Activated CD4-positive, alpha-beta memory T cell treated with anti-CD3 and anti-CD28 coated beads, Interleukin-2, amount 10 ng/mL, durations not matched to agents 7 days and 5 days (primary cell): ENCODE measurements at regions not wholly inside any gene's neighbourhood (a gene's known extent, or its start where the extent isn't known, plus 50 kb on each side); places are given as distances from the start of the nearest gene placed in this dataset.

Experiments
- CTCF ChIA-PET: fragments of 350-600 bp; sonication (Branson Sonifier 250); formaldehyde crosslinking; loops from one replicate; lab custom pipeline; 2021; ENCODE audit warnings: antibody characterized with exemption, inconsistent platforms; lab: Charles Lee
- POLR2A ChIA-PET: fragments of 350-600 bp; sonication (Branson Sonifier 250); formaldehyde crosslinking; loops from one replicate; lab custom pipeline; 2021; ENCODE audit warnings: antibody characterized with exemption; lab: Charles Lee
- DNase-seq: peaks from one replicate; pipeline ENCODE4 v3.0.0-alpha.2; 2020
- H3K27ac Mint-ChIP-seq: one replicate; pipeline ENCODE4 v1.8.0; 2021; ENCODE audit warnings: mild to moderate bottlenecking, mixed read lengths
- H3K27me3 Mint-ChIP-seq: one replicate; pipeline ENCODE4 v1.8.0; 2021; ENCODE audit warnings: mixed read lengths
- H3K36me3 Mint-ChIP-seq: one replicate; pipeline ENCODE4 v1.8.0; 2021; ENCODE audit warnings: low read depth, mixed read lengths
- H3K4me1 Mint-ChIP-seq: one replicate; pipeline ENCODE4 v1.8.0; 2021; ENCODE audit warnings: mixed read lengths
- H3K4me3 Mint-ChIP-seq: one replicate; pipeline ENCODE4 v1.8.0; 2021; ENCODE audit warnings: mild to moderate bottlenecking, mixed read lengths
- H3K9me3 Mint-ChIP-seq: one replicate; pipeline ENCODE4 v1.8.0; 2021; ENCODE audit warnings: mixed read lengths

GRCh38 chr4:24704149-24704548, 91.2 kb upstream of the SOD3 start:
- no peak overlapping the region for H3K4me3 Mint-ChIP-seq
- no peaks in the 10 kb centered on the region for H3K36me3 Mint-ChIP-seq
- no peaks in the 10 kb centered on the region for H3K27me3 Mint-ChIP-seq
- ChIA-PET CTCF (interaction anchor here (0.6 kb wide), 1 partner anchor 497 kb away, joined by 3 read pairs; no protein-coding TSS in a partner anchor), POLR2A (no interaction called here)
- H3K27ac Mint-ChIP-seq, result no peak overlapping the region
- no peak for DNase-seq
- H3K9me3 Mint-ChIP-seq, result no peaks in the 10 kb centered on the region
- H3K4me1 Mint-ChIP-seq, result no peaks in the 10 kb centered on the region

DNA sequence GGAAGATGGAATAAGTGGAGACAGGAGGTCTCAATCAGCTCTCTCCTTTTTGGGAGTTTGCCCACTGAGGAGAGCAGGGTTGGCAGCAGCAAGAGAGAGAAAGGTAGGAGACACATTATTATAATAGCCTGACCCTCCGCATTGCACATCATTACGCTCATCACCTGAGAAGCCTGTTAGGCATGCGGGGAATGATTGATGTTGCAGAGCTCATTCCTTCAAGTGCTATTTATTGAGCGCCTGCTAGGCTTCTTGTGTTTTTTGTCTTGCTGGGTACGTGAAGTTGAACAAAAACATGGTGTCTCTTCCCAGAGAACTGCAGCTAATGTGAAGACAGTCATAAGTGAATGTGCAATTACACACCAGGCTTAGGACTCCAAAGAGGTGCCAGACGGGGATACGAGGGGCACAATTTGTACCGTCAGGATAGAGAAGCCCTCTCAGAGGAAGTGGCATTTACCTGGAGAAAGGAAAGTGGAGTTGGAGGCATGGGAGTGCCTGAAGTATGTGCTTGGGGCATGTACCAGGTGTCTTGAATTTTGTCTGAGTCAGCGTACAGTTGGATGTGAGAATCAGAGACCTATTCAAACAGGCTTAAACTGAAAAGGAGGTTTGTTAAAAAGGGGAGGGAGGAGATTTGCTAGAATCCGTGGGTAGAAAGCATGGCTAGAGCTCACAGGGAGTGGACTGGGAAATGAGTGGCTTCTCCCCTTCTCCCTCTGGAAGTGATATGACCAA, 90.2 kb upstream of the SOD3 start:
- no peaks in the 10 kb centered on the region for H3K36me3 Mint-ChIP-seq
- DNase-seq, result no peak
- CTCF ChIA-PET, result no interaction called here
- H3K4me1 Mint-ChIP-seq, result no peaks in the 10 kb centered on the region
- H3K27ac Mint-ChIP-seq, result no peak overlapping the region
- H3K27me3 Mint-ChIP-seq, result no peaks in the 10 kb centered on the region
- no peaks in the 10 kb centered on the region for H3K9me3 Mint-ChIP-seq
- no peak overlapping the region for H3K4me3 Mint-ChIP-seq
- POLR2A ChIA-PET, result no interaction called here

GRCh38 chr4:24713604-24714003, 81.8 kb upstream of the SOD3 start:
- Mint-ChIP-seq H3K36me3 (no peaks in the 10 kb centered on the region), H3K4me3 (no peak overlapping the region), H3K9me3 (peaks cover 2% of the 10 kb centered on the region), H3K4me1 (no peaks in the 10 kb centered on the region), H3K27ac (no peak overlapping the region), H3K27me3 (peaks cover 2% of the 10 kb centered on the region)
- CTCF ChIA-PET, result no interaction called here
- no peak for DNase-seq
- POLR2A ChIA-PET, result no interaction called here

DNA sequence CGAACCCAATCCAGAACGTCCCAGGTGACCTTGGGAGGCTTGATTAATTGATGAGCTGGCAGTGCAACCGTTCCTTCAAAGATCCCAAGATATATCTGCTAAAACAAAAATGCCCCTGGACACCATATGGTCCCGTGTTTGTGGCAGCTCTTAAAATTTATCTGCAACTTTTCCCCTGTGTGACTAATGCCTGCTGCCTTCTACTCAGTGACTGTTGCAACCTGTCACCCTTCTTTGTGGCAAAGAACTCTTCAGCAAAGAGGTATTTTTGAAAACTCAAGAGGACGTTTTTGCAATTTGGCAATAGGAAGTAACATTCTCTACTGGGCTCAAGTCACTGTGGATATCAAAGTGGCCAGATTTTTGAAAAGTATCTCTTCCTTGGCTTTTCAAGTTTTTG, 75.8 kb upstream of the SOD3 start:
- Mint-ChIP-seq H3K4me1 (no peaks in the 10 kb centered on the region), H3K36me3 (no peaks in the 10 kb centered on the region), H3K9me3 (peaks cover 2% of the 10 kb centered on the region), H3K4me3 (no peak overlapping the region), H3K27me3 (peaks cover 2% of the 10 kb centered on the region), H3K27ac (no peak overlapping the region)
- POLR2A ChIA-PET, result no interaction called here
- DNase-seq, result no peak
- CTCF ChIA-PET, result no interaction called here

DNA sequence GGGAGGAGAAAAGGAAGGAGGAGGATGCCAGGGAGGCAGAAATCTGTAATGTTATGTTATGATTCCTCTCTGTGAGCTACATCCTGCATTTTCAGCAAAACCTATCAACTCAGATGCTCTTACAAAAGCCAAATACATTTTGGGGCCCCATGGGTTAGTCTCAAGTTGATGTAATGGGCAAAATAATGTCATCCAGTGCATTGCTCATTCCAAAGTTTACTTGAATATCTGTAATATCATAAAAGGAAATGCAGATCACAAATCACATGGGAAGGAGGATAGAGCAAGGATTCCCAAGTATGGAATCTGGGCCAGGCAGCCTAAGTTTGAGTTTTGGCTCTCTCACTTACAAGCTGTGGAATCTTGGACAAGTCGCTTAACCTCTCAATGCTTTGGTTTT, 74.9 kb upstream of the SOD3 start:
- CTCF ChIA-PET, result no interaction called here
- no peak for DNase-seq
- POLR2A ChIA-PET, result no interaction called here
- Mint-ChIP-seq H3K36me3 (no peaks in the 10 kb centered on the region), H3K27me3 (peaks cover under 1% of the 10 kb centered on the region), H3K9me3 (peaks cover under 1% of the 10 kb centered on the region), H3K4me1 (no peaks in the 10 kb centered on the region), H3K27ac (no peak overlapping the region), H3K4me3 (no peak overlapping the region)

GRCh38 chr4:24720979-24721378, 74.4 kb upstream of the SOD3 start:
- ChIA-PET CTCF (no interaction called here), POLR2A (no interaction called here)
- Mint-ChIP-seq H3K9me3 (no peaks in the 10 kb centered on the region), H3K36me3 (no peaks in the 10 kb centered on the region), H3K4me3 (no peak overlapping the region), H3K27ac (no peak overlapping the region), H3K4me1 (no peaks in the 10 kb centered on the region), H3K27me3 (no peaks in the 10 kb centered on the region)
- no peak for DNase-seq

DNA sequence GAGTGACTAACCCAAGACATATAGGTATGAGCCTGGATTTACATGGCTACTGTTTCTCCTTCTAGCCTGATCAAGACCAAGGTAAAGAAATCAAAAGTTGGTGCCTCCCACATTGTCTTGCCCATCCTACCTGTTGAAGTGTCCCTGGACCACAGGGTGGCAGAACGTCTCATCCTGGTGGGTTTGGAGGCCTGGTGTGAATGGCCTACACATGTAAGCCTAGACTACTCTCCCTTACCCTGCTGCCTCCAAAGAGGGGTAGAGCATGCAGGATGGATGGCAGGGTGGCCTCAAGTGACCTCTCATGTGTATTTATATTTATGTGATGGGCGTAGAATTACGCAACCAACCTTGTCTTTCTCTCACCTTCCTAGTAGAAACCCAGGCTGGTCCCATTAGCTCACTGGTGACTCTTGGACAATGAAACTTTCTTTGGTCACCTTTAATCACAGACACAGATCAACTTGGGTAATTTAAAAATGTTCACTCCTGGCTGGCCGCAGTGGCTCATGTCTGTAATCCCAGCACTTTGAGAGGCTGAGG, 73.3 kb upstream of the SOD3 start:
- Mint-ChIP-seq H3K9me3 (no peaks in the 10 kb centered on the region), H3K27ac (no peak overlapping the region), H3K27me3 (no peaks in the 10 kb centered on the region), H3K4me3 (no peak overlapping the region), H3K36me3 (no peaks in the 10 kb centered on the region), H3K4me1 (no peaks in the 10 kb centered on the region)
- ChIA-PET CTCF (no interaction called here), POLR2A (no interaction called here)
- no peak for DNase-seq

GRCh38 chr4:24727390-24728224, 67.8 kb upstream of the SOD3 start:
- ChIA-PET CTCF (no interaction called here), POLR2A (no interaction called here)
- Mint-ChIP-seq H3K27ac (no peak overlapping the region), H3K9me3 (no peaks in the 10 kb centered on the region), H3K27me3 (no peaks in the 10 kb centered on the region), H3K36me3 (no peaks in the 10 kb centered on the region), H3K4me1 (no peaks in the 10 kb centered on the region), H3K4me3 (no peak overlapping the region)
- no peak for DNase-seq

DNA sequence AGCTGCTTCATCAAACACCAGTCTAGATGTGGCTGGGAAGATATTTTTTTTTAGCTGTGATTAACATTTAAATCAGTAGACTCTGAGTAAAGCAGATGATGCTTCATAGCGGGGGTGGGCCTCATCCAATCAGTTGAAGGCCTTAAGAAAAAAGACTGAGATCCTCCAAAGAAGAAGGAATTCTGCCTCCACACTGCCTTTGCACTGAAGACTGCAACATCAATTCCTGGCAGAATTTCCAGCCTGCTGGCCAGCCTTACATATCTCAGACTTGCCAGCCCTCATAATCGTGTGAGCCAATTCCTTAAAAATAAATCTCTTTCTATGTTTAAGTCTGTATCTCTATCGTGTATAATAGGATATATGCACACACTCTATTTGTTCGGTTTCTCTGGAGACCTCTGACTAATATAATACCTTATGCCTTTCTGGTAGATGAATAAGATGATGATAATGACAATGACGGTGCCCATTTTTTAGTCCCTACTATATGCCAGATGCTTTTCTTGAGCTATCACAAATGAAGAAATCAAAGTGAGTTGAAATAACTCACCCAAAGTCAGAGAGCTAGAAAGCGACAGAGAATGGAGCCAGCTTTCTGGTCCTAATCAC, 66.1 kb upstream of the SOD3 start:
- no peak for DNase-seq
- POLR2A ChIA-PET, result no interaction called here
- Mint-ChIP-seq H3K4me1 (no peaks in the 10 kb centered on the region), H3K36me3 (no peaks in the 10 kb centered on the region), H3K9me3 (no peaks in the 10 kb centered on the region), H3K4me3 (no peak overlapping the region), H3K27me3 (no peaks in the 10 kb centered on the region), H3K27ac (no peak overlapping the region)
- CTCF ChIA-PET, result no interaction called here

- H3K27me3 Mint-ChIP-seq, result no peaks in the 10 kb centered on the region
These were observed 64.9 kb upstream of the SOD3 start for GRCh38 chr4:24730256-24731001.

DNA sequence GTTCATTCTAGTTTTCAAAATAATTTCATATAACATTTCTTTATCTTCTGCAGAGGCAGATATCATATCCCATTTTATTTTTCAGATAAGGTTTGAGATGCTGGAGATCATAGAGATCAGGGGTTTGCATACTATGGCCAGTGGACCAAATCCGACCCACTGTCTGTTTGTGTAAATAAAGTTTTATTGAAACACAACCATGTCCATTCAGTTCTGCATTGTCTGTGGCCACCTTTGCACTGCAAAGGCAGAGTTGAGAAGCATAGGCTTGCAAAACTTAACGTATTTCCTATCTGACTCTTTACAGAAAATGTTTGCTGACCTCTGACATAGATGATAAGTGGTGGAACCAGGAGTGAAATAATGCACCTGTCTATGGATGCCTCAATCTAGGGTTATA, 63.9 kb upstream of the SOD3 start:
- no peak for DNase-seq
- H3K36me3 Mint-ChIP-seq, result no peaks in the 10 kb centered on the region
- no peak overlapping the region for H3K27ac Mint-ChIP-seq
- H3K4me1 Mint-ChIP-seq, result no peaks in the 10 kb centered on the region
- POLR2A ChIA-PET, result no interaction called here
- no peak overlapping the region for H3K4me3 Mint-ChIP-seq
- CTCF ChIA-PET, result no interaction called here
- no peaks in the 10 kb centered on the region for H3K9me3 Mint-ChIP-seq
- no peaks in the 10 kb centered on the region for H3K27me3 Mint-ChIP-seq

More at GRCh38 chr4:24730256-24731001, 64.9 kb upstream of the SOD3 start:
- no peak for DNase-seq
- no peaks in the 10 kb centered on the region for H3K36me3 Mint-ChIP-seq
- H3K4me1 Mint-ChIP-seq, result no peaks in the 10 kb centered on the region
- CTCF ChIA-PET, result no interaction called here
- H3K27ac Mint-ChIP-seq, result no peak overlapping the region
- H3K9me3 Mint-ChIP-seq, result no peaks in the 10 kb centered on the region
- no peak overlapping the region for H3K4me3 Mint-ChIP-seq
- POLR2A ChIA-PET, result no interaction called here

GRCh38 chr4:24734511-24734910, 60.9 kb upstream of the SOD3 start:
- Mint-ChIP-seq H3K36me3 (no peaks in the 10 kb centered on the region), H3K27ac (no peak overlapping the region), H3K4me3 (no peak overlapping the region), H3K4me1 (no peaks in the 10 kb centered on the region), H3K27me3 (no peaks in the 10 kb centered on the region), H3K9me3 (no peaks in the 10 kb centered on the region)
- POLR2A ChIA-PET, result no interaction called here
- DNase-seq, result no peak
- CTCF ChIA-PET, result no interaction called here

- CTCF ChIA-PET, result interaction anchor here (1.1 kb wide), 1 partner anchor 12 kb away, joined by 3 read pairs; no protein-coding TSS in a partner anchor
- Mint-ChIP-seq H3K27ac (no peak overlapping the region), H3K9me3 (no peaks in the 10 kb centered on the region), H3K36me3 (no peaks in the 10 kb centered on the region), H3K27me3 (no peaks in the 10 kb centered on the region), H3K4me3 (no peak overlapping the region), H3K4me1 (no peaks in the 10 kb centered on the region)
- POLR2A ChIA-PET, result no interaction called here
- DNase-seq, result no peak
These were observed 59.3 kb upstream of the SOD3 start for GRCh38 chr4:24736066-24736465.
